H1 (cell line): ENCODE measurements at regions not wholly inside any gene's neighbourhood (a gene's known extent, or its start where the extent isn't known, plus 50 kb on each side); places are given as distances from the start of the nearest gene placed in this dataset.

Experiments
- ATF2 ChIP-seq: IDR thresholded peaks from 2 replicates; pipeline ENCODE4 v1.6.1; 2012; ENCODE audit warnings: low read length, inconsistent platforms
- GABPA ChIP-seq: IDR thresholded peaks from 2 replicates; pipeline ENCODE4 v1.6.1; 2011; ENCODE audit warnings: mild to moderate bottlenecking, low read length, moderate library complexity, borderline replicate concordance; ENCODE audit not compliant: insufficient read depth
- HDAC6 ChIP-seq: IDR thresholded peaks from one replicate; pipeline ENCODE4 v1.7.1; 2012; ENCODE audit warnings: low read depth, mild to moderate bottlenecking, inconsistent platforms, low read length, moderate library complexity
- SP1 ChIP-seq: IDR thresholded peaks from 2 replicates; pipeline ENCODE4 v1.6.1; 2011; ENCODE audit warnings: low read depth, low read length
- TEAD4 ChIP-seq: IDR thresholded peaks from 2 replicates; pipeline ENCODE4 v1.6.1; 2012; ENCODE audit warnings: low read depth, low read length, inconsistent platforms, mixed read lengths
- USF2 ChIP-seq: IDR thresholded peaks from 2 replicates; pipeline ENCODE4 v1.6.1; 2011; ENCODE audit warnings: low read length, improper control_type of control experiment

GRCh38 chr17:79186406-79186805 is 111.8 kb downstream of the ENGASE start (continued):
- TF ChIP-seq GABPA, result no peak
- no peak for TF ChIP-seq USF2
- TF ChIP-seq SP1, result no peak
- TF ChIP-seq TEAD4, result no peak
- TF ChIP-seq ATF2, result no peak
- TF ChIP-seq HDAC6, result no peak
